GM18868 (cell line): ENCODE measurements at regions not wholly inside any gene's neighbourhood (a gene's known extent, or its start where the extent isn't known, plus 50 kb on each side); places are given as distances from the start of the nearest gene placed in this dataset.
"Not testable (repeated sequence)": the region's sequence is repeated elsewhere in the genome, so short reads cannot be mapped to it uniquely, and the experiment has no call there.

Experiments
- ATAC-seq: cut with Tn5 transposase; IDR thresholded peaks from one replicate; pipeline ENCODE4 v1.9.1; 2021; ENCODE audit warnings: mild to moderate bottlenecking, moderate library complexity; ENCODE audit not compliant: unreplicated experiment

GRCh38 chr5:106853266-106853665 is 817.5 kb downstream of the EFNA5 start:
- no peak for ATAC-seq

DNA sequence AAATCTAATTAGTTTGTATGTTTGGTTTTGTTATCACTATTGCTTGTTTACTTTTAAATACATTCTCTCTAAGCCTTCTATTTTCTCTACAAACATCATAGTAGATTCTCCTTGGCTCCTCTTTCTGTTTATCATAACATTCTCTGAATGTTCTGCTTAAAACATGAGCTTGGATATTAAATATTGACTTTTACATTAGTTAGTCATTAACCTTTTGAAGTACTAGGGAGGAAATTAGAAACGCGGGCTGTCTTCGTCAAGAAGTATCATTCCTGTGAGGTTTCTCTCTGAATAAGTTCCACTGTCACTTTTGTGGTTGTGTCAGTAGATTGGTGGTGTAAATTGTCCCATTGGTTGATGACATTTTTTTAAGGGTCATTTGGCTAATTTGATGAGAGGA is 821.5 kb downstream of the EFNA5 start:
- no peak for ATAC-seq

DNA sequence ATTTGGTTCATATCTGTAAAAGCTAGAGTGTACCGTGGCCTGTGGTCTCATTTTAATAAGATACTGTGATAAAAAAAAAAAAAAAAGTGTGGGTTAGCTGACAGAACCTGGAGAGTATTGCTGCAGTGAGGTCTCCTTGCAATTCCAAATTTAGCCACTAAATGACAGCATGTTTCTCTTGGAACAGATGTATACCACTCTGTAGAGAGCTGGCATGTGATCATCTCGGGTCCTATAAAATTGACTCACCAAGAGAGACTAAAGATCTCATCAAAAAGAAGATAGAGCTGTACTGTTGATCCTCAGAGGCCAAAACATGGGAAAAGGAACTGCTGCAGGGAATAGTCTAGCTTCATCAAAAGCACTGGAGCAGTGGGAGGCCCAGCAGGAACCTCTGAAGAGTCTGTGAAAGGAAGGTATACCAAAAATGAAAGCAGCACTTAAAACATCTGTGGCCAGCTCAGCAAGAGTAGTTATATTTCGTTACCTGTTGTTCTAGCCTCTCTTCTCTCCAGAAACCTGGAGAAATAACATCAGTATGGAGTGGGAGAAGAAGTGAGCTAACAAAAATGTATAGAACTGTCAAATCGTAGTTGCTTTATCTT is 826.8 kb downstream of the EFNA5 start:
- peak; percentile 87 for ATAC-seq

DNA sequence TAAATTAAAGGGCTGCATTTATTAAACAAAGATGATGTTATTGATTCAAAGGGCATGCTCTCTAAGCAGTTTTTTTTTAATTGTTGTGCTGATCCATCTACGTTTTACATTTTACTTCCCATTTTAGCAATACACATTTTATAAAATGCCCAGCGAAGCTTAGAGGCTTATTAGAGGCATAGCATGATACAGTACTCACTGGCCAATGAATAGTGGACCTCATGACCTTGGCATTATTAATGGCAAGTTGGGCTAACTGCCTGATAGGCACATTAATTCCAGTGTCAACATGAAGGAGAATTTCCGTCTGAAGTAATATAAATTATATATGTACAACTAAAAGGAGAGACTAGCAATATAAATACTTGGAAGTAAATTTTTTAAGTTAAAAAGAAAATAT is 837.2 kb downstream of the EFNA5 start:
- ATAC-seq = no peak

GRCh38 chr5:106827061-106827460 is 843.7 kb downstream of the EFNA5 start:
- no peak for ATAC-seq

DNA sequence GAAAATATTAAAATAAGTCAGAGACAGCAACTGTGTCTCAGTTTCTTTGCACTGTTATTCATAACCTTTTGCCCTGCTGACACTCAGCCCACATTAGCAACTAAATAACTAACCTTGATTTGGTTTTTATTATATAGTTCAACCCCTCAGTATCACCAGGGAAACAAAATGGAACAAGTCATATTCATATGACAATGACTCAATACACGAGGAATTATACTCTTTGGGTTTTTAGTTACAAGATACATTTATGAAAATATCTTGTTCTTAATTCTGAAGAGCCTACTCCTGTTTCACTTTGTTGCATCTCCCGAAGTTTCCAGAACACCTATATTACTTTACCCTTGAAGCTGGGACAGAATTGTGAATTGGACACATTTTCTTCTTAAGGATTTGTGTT is 845.4 kb downstream of the EFNA5 start:
- no peak for ATAC-seq

DNA sequence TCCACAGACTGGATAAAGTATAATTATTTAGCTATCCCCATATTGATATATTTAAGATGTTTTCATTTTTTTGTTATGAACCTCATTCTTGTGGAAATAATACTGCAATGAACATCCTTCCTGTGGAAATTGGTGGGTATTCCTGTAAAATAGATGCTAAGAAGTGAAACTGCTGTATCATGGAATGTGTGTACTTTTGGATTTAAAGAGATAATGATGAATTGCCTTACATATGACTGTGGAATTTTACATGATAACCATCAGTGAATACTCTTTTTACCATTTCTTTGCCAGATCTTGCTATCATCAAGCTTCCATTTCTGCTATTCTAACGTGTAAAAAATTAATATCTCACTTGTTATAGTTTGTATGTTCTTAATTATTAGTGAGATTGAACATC is 847.9 kb downstream of the EFNA5 start:
- ATAC-seq = no peak

- peak; percentile 77 for ATAC-seq
These were observed 852.2 kb downstream of the EFNA5 start for GRCh38 chr5:106818552-106818951.

DNA sequence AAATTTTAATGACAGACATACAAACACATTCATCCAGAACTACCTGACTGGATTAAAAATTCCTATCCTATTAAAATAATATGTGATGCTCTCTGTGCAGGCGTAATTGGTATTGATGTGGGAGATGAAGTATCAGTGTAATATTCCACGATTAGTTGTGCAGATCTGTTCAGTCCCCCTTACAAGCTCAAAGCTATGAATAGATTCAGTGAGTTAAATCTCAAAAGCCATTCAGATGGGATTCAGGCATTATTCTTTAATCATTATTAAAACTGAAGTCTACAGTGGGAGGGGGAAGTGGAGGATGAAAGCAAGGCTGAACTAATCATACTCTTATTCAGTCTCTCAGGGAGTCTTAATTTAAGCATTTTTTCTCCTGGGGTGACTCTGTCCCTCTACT is 855.8 kb downstream of the EFNA5 start:
- ATAC-seq = no peak

GRCh38 chr5:106801554-106801953 is 869.2 kb downstream of the EFNA5 start:
- no peak for ATAC-seq

- no peak for ATAC-seq
These were observed 872.7 kb downstream of the EFNA5 start for GRCh38 chr5:106797996-106798395.

DNA sequence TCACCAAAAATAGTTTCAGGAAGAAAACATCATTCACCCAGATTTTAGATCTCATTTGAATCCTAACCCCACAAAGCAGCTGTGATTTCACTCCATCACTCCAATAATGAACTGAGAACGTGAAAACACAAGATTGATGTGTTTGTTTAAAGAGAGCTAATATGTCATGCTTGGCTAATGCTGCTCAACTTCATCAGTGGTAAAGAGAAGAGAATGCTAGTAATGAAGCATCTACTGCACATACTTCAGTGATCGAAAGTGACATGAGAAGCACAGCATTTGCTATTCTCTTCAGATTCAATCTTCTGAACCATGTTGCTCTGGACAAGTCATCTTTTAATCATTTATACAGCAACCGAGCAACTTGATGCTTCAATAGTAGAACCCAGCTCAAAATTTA is 874.7 kb downstream of the EFNA5 start:
- ATAC-seq = no peak

DNA sequence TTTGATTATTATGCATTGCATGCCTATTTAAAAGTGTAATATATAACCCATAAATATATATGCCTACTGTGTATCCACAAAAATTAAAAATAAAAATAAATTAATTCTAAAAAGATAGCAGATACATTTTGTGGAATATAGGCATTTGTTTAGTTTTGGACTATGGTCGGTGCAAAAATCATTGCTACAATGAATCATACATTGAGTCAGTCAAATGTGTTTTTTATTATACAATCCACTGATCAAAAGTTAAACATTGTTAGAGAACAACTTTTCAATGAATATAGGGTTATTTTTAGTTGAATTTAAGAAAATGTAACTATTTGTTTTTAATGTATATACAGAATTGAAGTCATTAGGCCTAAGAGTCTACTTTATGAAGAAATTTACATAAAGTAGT is 885.9 kb downstream of the EFNA5 start:
- no peak for ATAC-seq

- ATAC-seq = no peak
These were observed 890.4 kb downstream of the EFNA5 start for GRCh38 chr5:106780355-106780754.

DNA sequence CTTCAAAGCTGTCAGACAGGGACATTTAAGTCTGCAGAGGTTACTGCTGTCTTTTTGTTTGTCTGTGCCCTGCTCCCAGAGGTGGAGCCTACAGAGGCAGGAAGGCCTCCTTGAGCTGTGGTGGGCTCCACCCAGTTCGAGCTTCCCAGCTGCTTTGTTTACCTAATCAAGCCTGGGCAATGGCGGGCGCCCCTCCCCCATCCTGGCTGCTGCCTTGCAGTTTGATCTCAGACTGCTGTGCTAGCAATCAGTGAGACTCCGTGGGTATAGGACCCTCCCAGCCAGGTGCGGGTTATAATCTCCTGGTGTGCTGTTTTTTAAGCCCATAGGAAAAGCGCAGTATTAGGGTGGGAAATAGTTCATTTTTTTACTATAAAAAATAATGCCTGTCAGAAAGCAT is 894.2 kb downstream of the EFNA5 start:
- not testable (repeated sequence) for ATAC-seq

DNA sequence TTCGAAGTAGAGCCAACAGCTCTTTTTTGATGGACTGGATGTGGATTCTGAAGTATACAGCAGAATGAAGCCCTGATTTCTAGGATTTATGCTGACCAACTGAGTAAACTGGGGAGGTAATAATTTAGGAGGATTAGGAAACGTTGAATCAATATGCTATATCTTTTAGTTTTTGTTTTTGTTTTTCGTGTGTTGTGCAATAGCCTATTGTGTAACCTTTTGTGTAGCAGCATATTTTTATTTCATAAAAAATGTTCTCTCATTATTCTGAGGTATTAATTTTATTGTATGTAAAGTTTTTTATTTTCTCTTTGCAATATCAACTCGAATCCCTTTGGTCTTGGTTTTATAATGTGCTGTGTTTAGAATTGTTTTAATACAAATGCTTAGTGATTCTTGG is 902.3 kb downstream of the EFNA5 start:
- no peak for ATAC-seq

DNA sequence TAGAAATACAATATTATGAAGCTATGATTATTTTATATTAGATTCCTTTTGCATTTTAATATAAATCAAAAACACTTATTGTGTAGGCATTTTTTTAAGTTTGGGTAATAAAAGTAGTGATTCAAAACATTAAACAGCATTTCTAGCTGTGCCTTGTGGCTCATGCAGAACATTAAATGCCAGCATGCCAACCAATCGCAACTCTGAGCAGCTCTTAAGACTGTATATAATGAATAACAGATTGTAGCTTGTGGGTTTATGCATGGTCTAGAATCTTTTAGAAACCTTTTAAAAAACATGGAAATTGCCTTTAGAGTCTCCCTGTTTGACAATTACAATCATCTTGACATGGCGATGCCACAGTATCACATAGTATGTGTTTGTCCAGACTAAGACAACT is 903.8 kb downstream of the EFNA5 start:
- ATAC-seq = no peak

- ATAC-seq = no peak
These were observed 911.2 kb downstream of the EFNA5 start for GRCh38 chr5:106759581-106759980.

DNA sequence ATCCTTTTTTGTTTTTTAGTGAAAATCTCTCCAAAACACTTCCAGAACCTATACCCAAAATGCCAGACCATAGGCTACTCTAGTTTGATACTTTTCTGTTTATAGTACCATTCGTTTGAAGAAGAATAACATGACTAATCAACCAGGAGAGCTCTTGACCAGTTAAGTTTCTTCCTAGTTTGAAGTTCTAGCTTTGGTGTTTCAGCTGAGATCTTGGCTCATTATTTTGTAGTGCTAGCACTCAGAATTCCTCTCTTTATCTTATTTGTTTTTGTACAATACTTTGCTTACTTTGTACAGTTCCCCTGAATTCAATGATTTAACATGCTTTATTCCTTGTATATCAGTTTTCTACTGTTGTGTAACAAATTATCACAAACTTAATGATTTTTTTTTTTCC is 911.6 kb downstream of the EFNA5 start:
- ATAC-seq = no peak

DNA sequence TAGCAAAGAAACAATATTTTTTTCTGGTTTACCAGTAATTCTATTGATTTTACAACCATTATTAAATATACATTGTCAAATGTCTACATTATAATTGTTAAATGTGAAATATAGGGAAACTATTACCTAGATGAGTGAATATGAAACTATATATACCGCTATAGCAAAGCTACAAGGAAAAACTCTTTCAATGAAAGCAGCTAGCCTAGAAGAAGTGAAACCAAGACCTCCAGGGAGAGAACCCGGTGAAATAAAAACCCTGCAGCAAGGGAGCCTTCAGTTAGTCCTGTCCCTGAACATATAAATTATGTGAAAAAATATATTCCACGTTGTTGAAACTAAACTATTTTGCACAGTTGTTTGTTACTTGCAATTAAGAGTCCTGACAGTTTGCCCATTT is 913.1 kb downstream of the EFNA5 start:
- ATAC-seq = peak; percentile 83

- no peak for ATAC-seq
These were observed 914.9 kb downstream of the EFNA5 start for GRCh38 chr5:106755789-106756188.

DNA sequence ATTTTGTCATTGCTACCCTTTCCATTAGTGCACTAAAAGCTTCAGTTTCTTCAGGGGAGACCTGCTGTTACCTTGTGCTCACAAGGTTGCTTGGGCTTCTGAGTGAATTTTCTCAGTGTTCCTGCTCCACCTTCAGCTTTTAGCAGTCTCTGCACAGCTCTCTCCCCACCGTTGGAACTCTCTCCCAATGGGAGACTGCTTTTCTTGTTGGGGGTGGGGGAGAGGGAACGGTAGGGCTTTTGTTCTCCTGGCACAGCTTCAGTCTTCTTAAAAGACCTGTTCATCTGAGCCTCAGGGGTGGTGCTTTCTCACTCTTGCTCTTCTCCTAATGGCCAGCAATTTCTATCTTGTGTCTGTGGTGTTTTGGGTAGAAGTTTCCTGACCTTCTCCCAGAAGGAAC is 915.7 kb downstream of the EFNA5 start:
- no peak for ATAC-seq

- no peak for ATAC-seq
These were observed 920.9 kb downstream of the EFNA5 start for GRCh38 chr5:106749826-106750225.

- ATAC-seq = no peak
These were observed 931.6 kb downstream of the EFNA5 start for GRCh38 chr5:106739127-106739526.
